CD14-positive monocyte (primary cell): ENCODE measurements at regions not wholly inside any gene's neighbourhood (a gene's known extent, or its start where the extent isn't known, plus 50 kb on each side); places are given as distances from the start of the nearest gene placed in this dataset.

Experiments
- DNase-seq, 3 donors: peaks; one replicate each; pipeline ENCODE4 v3.0.0-alpha.2; 2011 to 2022
- H2AFZ ChIP-seq: 2 replicates; pipeline ENCODE4 v1.6.0; 2012; ENCODE audit warnings: mild to moderate bottlenecking, low read depth, low read length, inconsistent platforms; ENCODE audit not compliant: insufficient read depth, poor library complexity, severe bottlenecking
- H3K27ac ChIP-seq, 2 donors: 1 replicate in 1 of 2; 2 replicates in 1 of 2; pipeline ENCODE4 v1.5.1; 2012 to 2013; ENCODE audit warnings: low read length in 2 of 2, control low read depth in 1 of 2, inconsistent platforms in 1 of 2, low read depth in 1 of 2, mild to moderate bottlenecking in 1 of 2
- H3K27me3 ChIP-seq, 2 donors: one replicate each; pipeline versions ENCODE4 v1.6.0 to v1.6.1; 2011 to 2013; ENCODE audit warnings: low read length in 2 of 2; ENCODE audit not compliant: control insufficient read depth in 2 of 2, insufficient read depth in 2 of 2
- H3K36me3 ChIP-seq, 2 donors: replicated peaks in 1 of 2; 1 replicate in 1 of 2; 2 replicates in 1 of 2; pipeline versions ENCODE4 v1.5.1 to v1.6.1; 2012 to 2013; ENCODE audit warnings: low read length in 2 of 2, control low read depth in 1 of 2, inconsistent platforms in 1 of 2, mild to moderate bottlenecking in 1 of 2; ENCODE audit not compliant: insufficient read depth in 2 of 2, control insufficient read depth in 1 of 2
- H3K4me1 ChIP-seq, 2 donors: 1 replicate in 1 of 2; 2 replicates in 1 of 2; pipeline versions ENCODE4 v1.5.1 to v1.6.1; 2012 to 2013; ENCODE audit warnings: low read length in 2 of 2, control low read depth in 1 of 2, inconsistent platforms in 1 of 2, mild to moderate bottlenecking in 1 of 2, moderate library complexity in 1 of 2; ENCODE audit not compliant: insufficient read depth in 2 of 2, control insufficient read depth in 1 of 2
- H3K4me2 ChIP-seq: replicated peaks from 2 replicates; pipeline ENCODE3; 2012; ENCODE audit warnings: low read length, moderate library complexity, mild to moderate bottlenecking; ENCODE audit not compliant: poor library complexity, severe bottlenecking; ENCODE audit errors: extremely low read depth
- H3K4me3 ChIP-seq, 3 experiments: fragments of 200-600 bp in 1 of 3; sonication (generic) in 1 of 3; replicated peaks in 1 of 3; 1 replicate in 2 of 3; 2 replicates in 1 of 3; pipeline ENCODE4 v1.5.1; 2011 to 2013; ENCODE audit warnings: low read length in 3 of 3, mild to moderate bottlenecking in 3 of 3, control low read depth in 2 of 3, low read depth in 2 of 3, inconsistent platforms in 1 of 3, moderate library complexity in 1 of 3
- H3K79me2 ChIP-seq: 2 replicates; pipeline ENCODE4 v1.6.0; 2012; ENCODE audit warnings: mild to moderate bottlenecking, control low read depth, inconsistent platforms, low read length, moderate library complexity; ENCODE audit not compliant: insufficient read depth
- H3K9ac ChIP-seq: 2 replicates; pipeline ENCODE4 v1.6.0; 2017; ENCODE audit warnings: low read length, mild to moderate bottlenecking; ENCODE audit not compliant: insufficient read depth, poor library complexity, severe bottlenecking
- H3K9me3 ChIP-seq, 2 donors: replicated peaks in 1 of 2; 1 replicate in 1 of 2; 2 replicates in 1 of 2; pipeline versions ENCODE4 v1.5.1 to v1.6.1; 2012 to 2013; ENCODE audit warnings: low read length in 2 of 2, control low read depth in 1 of 2; ENCODE audit not compliant: control insufficient read depth in 1 of 2, insufficient read depth in 1 of 2
- H4K20me1 ChIP-seq: 2 replicates; pipeline ENCODE4 v1.6.0; 2012; ENCODE audit warnings: mild to moderate bottlenecking, low read length, control low read depth, moderate library complexity; ENCODE audit not compliant: insufficient read depth
- H3K27ac Mint-ChIP-seq, 7 donors: one replicate each; pipeline ENCODE4 v1.8.0; 2020; ENCODE audit warnings: mild to moderate bottlenecking in 7 of 7, mixed read lengths in 7 of 7, moderate library complexity in 6 of 7, inconsistent platforms in 2 of 7
- H3K27me3 Mint-ChIP-seq, 3 donors: one replicate each; pipeline ENCODE4 v1.8.0; 2021 to 2022; ENCODE audit warnings: low read depth in 3 of 3, mild to moderate bottlenecking in 3 of 3, mixed read lengths in 3 of 3, moderate library complexity in 3 of 3, inconsistent platforms in 1 of 3
- H3K36me3 Mint-ChIP-seq, 2 donors: one replicate each; pipeline ENCODE4 v1.8.0; 2020; ENCODE audit warnings: mixed read lengths in 2 of 2, inconsistent platforms in 1 of 2, mild to moderate bottlenecking in 1 of 2
- H3K4me1 Mint-ChIP-seq: one replicate; pipeline ENCODE4 v1.8.0; 2020; ENCODE audit warnings: mild to moderate bottlenecking, mixed read lengths
- H3K4me3 Mint-ChIP-seq, 2 donors: one replicate each; pipeline ENCODE4 v1.8.0; 2020; ENCODE audit warnings: mild to moderate bottlenecking in 2 of 2, mixed read lengths in 2 of 2, moderate library complexity in 1 of 2
- H3K9me3 Mint-ChIP-seq, 7 donors: one replicate each; pipeline ENCODE4 v1.8.0; 2020 to 2022; ENCODE audit warnings: mixed read lengths in 7 of 7, mild to moderate bottlenecking in 6 of 7, moderate library complexity in 6 of 7, inconsistent platforms in 2 of 7
- WGBS: methylation state at CpG from one replicate; pipeline ENCODE4 v1.1.5; 2013; ENCODE audit warnings: missing lambda C conversion rate; ENCODE audit not compliant: insufficient coverage; 5-methylcytosine and 5-hydroxymethylcytosine counted together
- intact Hi-C, 2 donors: fragments of 100-400 bp; cut with micrococcal nuclease; formaldehyde crosslinking; loops; one replicate each; pipeline versions ENCODE4 v1.15.0 to v1.15.1; 2023
- TF ChIP-seq, protein P1 (sequence below): fragments of 200-600 bp; IDR thresholded peaks from one replicate; pipeline ENCODE4 v1.8.0; 2022; ENCODE audit warnings: antibody characterized with exemption, mild to moderate bottlenecking

- H3K36me3 ChIP-seq = no peaks in the 10 kb centered on the region
- Mint-ChIP-seq H3K9me3 (peaks cover 5 to 11% (median 9%) of the 10 kb centered on the region in 7 donors), H3K27ac (no peak overlapping the region), H3K27me3 (peaks cover 0 to 5% (median 2%) of the 10 kb centered on the region in 3 donors), H3K4me3 (no peak overlapping the region), H3K36me3 (no peaks in the 10 kb centered on the region), H3K4me1 (peaks cover 12% of the 10 kb centered on the region)
- H3K9ac ChIP-seq = no peak overlapping the region
- intact Hi-C loops = no loop called here
- no peaks in the 10 kb centered on the region for H3K27me3 ChIP-seq
- H3K4me2 ChIP-seq = no peak overlapping the region
- no peak overlapping the region for H3K27ac ChIP-seq
- no peak overlapping the region for H3K4me3 ChIP-seq
- H3K9me3 ChIP-seq = peaks cover 4 to 8% of the 10 kb centered on the region in 2 donors
- no peak for DNase-seq
- TF ChIP-seq, protein P1, sequence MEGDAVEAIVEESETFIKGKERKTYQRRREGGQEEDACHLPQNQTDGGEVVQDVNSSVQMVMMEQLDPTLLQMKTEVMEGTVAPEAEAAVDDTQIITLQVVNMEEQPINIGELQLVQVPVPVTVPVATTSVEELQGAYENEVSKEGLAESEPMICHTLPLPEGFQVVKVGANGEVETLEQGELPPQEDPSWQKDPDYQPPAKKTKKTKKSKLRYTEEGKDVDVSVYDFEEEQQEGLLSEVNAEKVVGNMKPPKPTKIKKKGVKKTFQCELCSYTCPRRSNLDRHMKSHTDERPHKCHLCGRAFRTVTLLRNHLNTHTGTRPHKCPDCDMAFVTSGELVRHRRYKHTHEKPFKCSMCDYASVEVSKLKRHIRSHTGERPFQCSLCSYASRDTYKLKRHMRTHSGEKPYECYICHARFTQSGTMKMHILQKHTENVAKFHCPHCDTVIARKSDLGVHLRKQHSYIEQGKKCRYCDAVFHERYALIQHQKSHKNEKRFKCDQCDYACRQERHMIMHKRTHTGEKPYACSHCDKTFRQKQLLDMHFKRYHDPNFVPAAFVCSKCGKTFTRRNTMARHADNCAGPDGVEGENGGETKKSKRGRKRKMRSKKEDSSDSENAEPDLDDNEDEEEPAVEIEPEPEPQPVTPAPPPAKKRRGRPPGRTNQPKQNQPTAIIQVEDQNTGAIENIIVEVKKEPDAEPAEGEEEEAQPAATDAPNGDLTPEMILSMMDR = no peak
- H3K4me1 ChIP-seq = no peaks in the 10 kb centered on the region
- H3K79me2 ChIP-seq = no peaks in the 10 kb centered on the region
- H2AFZ ChIP-seq = no peak overlapping the region
- WGBS = 97% methylated on average over 5 of the region's 5 CpGs
- no peaks in the 10 kb centered on the region for H4K20me1 ChIP-seq
These were observed 171.0 kb upstream of the SMAD3 start for GRCh38 chr15:66894363-66894762.

DNA sequence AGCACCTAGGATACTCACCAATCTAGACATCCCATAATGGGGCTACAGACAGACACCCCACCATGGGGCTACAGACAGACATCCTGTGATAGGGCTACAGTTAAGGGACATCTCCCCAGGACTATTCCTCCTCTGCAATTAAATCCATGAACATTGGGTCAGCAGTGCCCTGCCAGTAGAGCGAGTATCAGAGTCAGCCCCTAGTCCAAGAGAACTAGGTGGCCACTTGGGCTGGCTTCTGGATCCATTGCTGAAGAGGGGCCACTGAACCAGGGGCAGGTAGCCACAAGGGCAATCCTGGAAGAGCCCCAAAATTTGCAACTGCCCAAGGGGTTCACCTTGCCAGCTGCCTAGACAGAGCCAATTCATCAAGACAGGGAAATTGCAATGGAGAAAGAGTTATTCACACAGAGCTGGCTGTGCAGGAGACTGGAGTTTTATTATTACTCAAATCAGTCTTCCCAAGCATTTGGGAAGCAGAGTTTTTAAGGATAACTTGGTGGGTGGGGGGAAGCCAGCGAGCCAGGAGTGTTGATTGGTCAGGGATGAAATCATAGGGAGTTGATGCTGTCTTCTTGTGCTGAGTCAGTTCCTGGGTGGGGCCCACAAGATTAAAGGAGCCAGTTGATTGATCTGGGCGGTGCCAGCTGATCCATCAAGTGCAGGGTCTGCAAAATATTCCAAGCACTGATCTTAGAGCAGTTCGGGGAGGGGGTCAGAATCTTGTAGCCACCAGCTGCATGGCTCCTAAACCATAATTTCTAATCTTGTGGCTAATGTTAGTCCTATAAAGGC, 170.2 kb upstream of the SMAD3 start:
- TF ChIP-seq, protein P1 = no peak
- H2AFZ ChIP-seq = no peak overlapping the region
- H3K36me3 ChIP-seq = no peaks in the 10 kb centered on the region
- no peak overlapping the region for H3K4me3 ChIP-seq
- no peaks in the 10 kb centered on the region for H4K20me1 ChIP-seq
- 92% methylated on average over 2 of the region's 4 CpGs for WGBS
- H3K9ac ChIP-seq = no peak overlapping the region
- no peak for DNase-seq
- no peaks in the 10 kb centered on the region for H3K4me1 ChIP-seq
- H3K27ac ChIP-seq = no peak overlapping the region
- Mint-ChIP-seq H3K4me3 (peak overlapping the region in 1 of 2 donors; percentile 51), H3K4me1 (peaks cover 12% of the 10 kb centered on the region), H3K27me3 (peaks cover 0 to 5% (median 2%) of the 10 kb centered on the region in 3 donors), H3K36me3 (no peaks in the 10 kb centered on the region), H3K9me3 (peaks cover 0 to 3% (median 2%) of the 10 kb centered on the region in 7 donors), H3K27ac (no peak overlapping the region)
- no peaks in the 10 kb centered on the region for H3K9me3 ChIP-seq
- no peaks in the 10 kb centered on the region for H3K79me2 ChIP-seq
- intact Hi-C loops = no loop called here
- no peak overlapping the region for H3K4me2 ChIP-seq
- H3K27me3 ChIP-seq = no peaks in the 10 kb centered on the region
